Ureter (tissue), 1 donor: ENCODE measurements at regions not wholly inside any gene's neighbourhood (a gene's known extent, or its start where the extent isn't known, plus 50 kb on each side); places are given as distances from the start of the nearest gene placed in this dataset.
"Not testable (repeated sequence)": the region's sequence is repeated elsewhere in the genome, so short reads cannot be mapped to it uniquely, and the experiment has no call there.

Experiments used
- DNase-seq: peaks from one replicate; pipeline ENCODE4 v3.0.0-alpha.2; 2020; ENCODE audit warnings: low spot score
- donor health status: DM: yes; HTN: yes; CAD: no.

- no peak for DNase-seq
Observed at GRCh38 chr11:130550984-130551383, 102.5 kb downstream of the ADAMTS15 start.

GRCh38 chr11:130551388-130551787, 102.9 kb downstream of the ADAMTS15 start:
- DNase-seq = no peak

GRCh38 chr11:130553306-130553705, 104.9 kb downstream of the ADAMTS15 start:
- no peak for DNase-seq

- no peak for DNase-seq
Observed at GRCh38 chr11:130554241-130555055, 106.0 kb downstream of the ADAMTS15 start.

- DNase-seq = no peak
Observed at GRCh38 chr11:130555251-130555841, 106.9 kb downstream of the ADAMTS15 start.

- no peak for DNase-seq
Observed at GRCh38 chr11:130560000-130560780, 111.7 kb downstream of the ADAMTS15 start.

GRCh38 chr11:130560781-130561109, 112.3 kb downstream of the ADAMTS15 start:
- DNase-seq = no peak

GRCh38 chr11:130561441-130561881, 113.0 kb downstream of the ADAMTS15 start:
- no peak for DNase-seq

GRCh38 chr11:130562549-130562948, 114.1 kb downstream of the ADAMTS15 start:
- no peak for DNase-seq

- not testable (repeated sequence) for DNase-seq
Observed at GRCh38 chr11:130566360-130566759, 117.9 kb downstream of the ADAMTS15 start.

GRCh38 chr11:130571519-130571918, 123.1 kb downstream of the ADAMTS15 start:
- peak; percentile 29 for DNase-seq

GRCh38 chr11:130571947-130572584, 123.6 kb downstream of the ADAMTS15 start:
- peak; percentile 26 for DNase-seq

GRCh38 chr11:130573767-130574166, 125.3 kb downstream of the ADAMTS15 start:
- DNase-seq = peak; percentile 25

- DNase-seq = peak; percentile 13
Observed at GRCh38 chr11:130574740-130575139, 126.3 kb downstream of the ADAMTS15 start.

- DNase-seq = no peak
Observed at GRCh38 chr11:130576146-130576545, 127.7 kb downstream of the ADAMTS15 start.

- no peak for DNase-seq
Observed at GRCh38 chr11:130578738-130579368, 130.4 kb downstream of the ADAMTS15 start.

- DNase-seq = no peak
Observed at GRCh38 chr11:130580372-130580771, 131.9 kb downstream of the ADAMTS15 start.

GRCh38 chr11:130580891-130581492, 132.5 kb downstream of the ADAMTS15 start:
- DNase-seq = no peak

GRCh38 chr11:130581646-130582045, 133.2 kb downstream of the ADAMTS15 start:
- DNase-seq = no peak

GRCh38 chr11:130582176-130582575, 133.7 kb downstream of the ADAMTS15 start:
- no peak for DNase-seq

GRCh38 chr11:130582981-130583380, 134.5 kb downstream of the ADAMTS15 start:
- no peak for DNase-seq
